MG63 (cell line): ENCODE measurements at regions not wholly inside any gene's neighbourhood (a gene's known extent, or its start where the extent isn't known, plus 50 kb on each side); places are given as distances from the start of the nearest gene placed in this dataset.
A peak's percentile ranks its signal among the peaks of the same experiment; 100 is the strongest.

Source experiments
- DNase-seq: peaks from one replicate; pipeline ENCODE4 v3.0.0-alpha.2; 2020
- H3K27me3 ChIP-seq: fragments of 250-450 bp; sonication (Bioruptor Pico); 2 replicates; pipeline ENCODE4 v1.5.1; 2020; ENCODE audit warnings: mild to moderate bottlenecking, moderate library complexity
- H3K36me3 ChIP-seq: fragments of 250-450 bp; sonication (Bioruptor Pico); 2 replicates; pipeline ENCODE4 v1.5.1; 2020; ENCODE audit warnings: mild to moderate bottlenecking, moderate library complexity
- H3K4me3 ChIP-seq: fragments of 250-450 bp; sonication (Bioruptor Pico); 2 replicates; pipeline ENCODE4 v1.5.1; 2020; ENCODE audit warnings: mild to moderate bottlenecking, moderate library complexity
- H3K9me3 ChIP-seq: fragments of 250-450 bp; sonication (Bioruptor Pico); 2 replicates; pipeline ENCODE4 v1.5.1; 2020; ENCODE audit warnings: mild to moderate bottlenecking, moderate library complexity

GRCh38 chr6:2467929-2468600 lies 222.7 kb upstream of the GMDS start:
- Histone ChIP-seq H3K4me3 (no peak overlapping the region), H3K36me3 (no peaks in the 10 kb centered on the region), H3K9me3 (no peaks in the 10 kb centered on the region), H3K27me3 (no peaks in the 10 kb centered on the region)
- no peak for DNase-seq

GRCh38 chr6:2465336-2465735 lies 219.9 kb upstream of the GMDS start:
- Histone ChIP-seq H3K9me3 (no peaks in the 10 kb centered on the region), H3K36me3 (no peaks in the 10 kb centered on the region), H3K4me3 (no peak overlapping the region), H3K27me3 (no peaks in the 10 kb centered on the region)
- DNase-seq = no peak

- Histone ChIP-seq H3K27me3 (no peaks in the 10 kb centered on the region), H3K4me3 (no peak overlapping the region), H3K9me3 (no peaks in the 10 kb centered on the region), H3K36me3 (no peaks in the 10 kb centered on the region)
- DNase-seq = no peak
These were observed 219.2 kb upstream of the GMDS start for GRCh38 chr6:2464641-2465040.

GRCh38 chr6:2462831-2463230 lies 217.4 kb upstream of the GMDS start:
- no peak for DNase-seq
- Histone ChIP-seq H3K36me3 (no peaks in the 10 kb centered on the region), H3K4me3 (no peak overlapping the region), H3K9me3 (no peaks in the 10 kb centered on the region), H3K27me3 (no peaks in the 10 kb centered on the region)

GRCh38 chr6:2460216-2460745 lies 214.9 kb upstream of the GMDS start:
- Histone ChIP-seq H3K4me3 (no peak overlapping the region), H3K27me3 (no peaks in the 10 kb centered on the region), H3K9me3 (no peaks in the 10 kb centered on the region), H3K36me3 (no peaks in the 10 kb centered on the region)
- DNase-seq = no peak

GRCh38 chr6:2454180-2454579 lies 208.8 kb upstream of the GMDS start:
- no peaks in the 10 kb centered on the region for H3K27me3 ChIP-seq
- no peaks in the 10 kb centered on the region for H3K9me3 ChIP-seq
- H3K36me3 ChIP-seq = no peaks in the 10 kb centered on the region
- no peak for DNase-seq
- no peak overlapping the region for H3K4me3 ChIP-seq

GRCh38 chr6:2450546-2450945 lies 205.1 kb upstream of the GMDS start:
- no peak overlapping the region for H3K4me3 ChIP-seq
- no peaks in the 10 kb centered on the region for H3K27me3 ChIP-seq
- no peak for DNase-seq

GRCh38 chr6:2449572-2449940 lies 204.2 kb upstream of the GMDS start:
- no peak for DNase-seq
- no peak overlapping the region for H3K4me3 ChIP-seq
- H3K27me3 ChIP-seq = no peaks in the 10 kb centered on the region
- no peaks in the 10 kb centered on the region for H3K9me3 ChIP-seq
- no peaks in the 10 kb centered on the region for H3K36me3 ChIP-seq

More at GRCh38 chr6:2450546-2450945, 205.1 kb upstream of the GMDS start:
- H3K9me3 ChIP-seq = no peaks in the 10 kb centered on the region
- no peaks in the 10 kb centered on the region for H3K36me3 ChIP-seq

GRCh38 chr6:2448826-2449571 lies 203.6 kb upstream of the GMDS start:
- Histone ChIP-seq H3K9me3 (no peaks in the 10 kb centered on the region), H3K27me3 (no peaks in the 10 kb centered on the region), H3K36me3 (no peaks in the 10 kb centered on the region), H3K4me3 (peak overlapping the region; percentile 33)
- DNase-seq = peak; percentile 47

GRCh38 chr6:2447931-2448330 lies 202.5 kb upstream of the GMDS start:
- Histone ChIP-seq H3K36me3 (no peaks in the 10 kb centered on the region), H3K9me3 (no peaks in the 10 kb centered on the region), H3K4me3 (no peak overlapping the region), H3K27me3 (no peaks in the 10 kb centered on the region)
- no peak for DNase-seq

- Histone ChIP-seq H3K36me3 (no peaks in the 10 kb centered on the region), H3K4me3 (no peak overlapping the region), H3K9me3 (no peaks in the 10 kb centered on the region), H3K27me3 (no peaks in the 10 kb centered on the region)
- DNase-seq = no peak
These were observed 202.0 kb upstream of the GMDS start for GRCh38 chr6:2447318-2447920.

- no peak for DNase-seq
- Histone ChIP-seq H3K36me3 (no peaks in the 10 kb centered on the region), H3K27me3 (no peaks in the 10 kb centered on the region), H3K4me3 (no peak overlapping the region), H3K9me3 (no peaks in the 10 kb centered on the region)
These were observed 196.4 kb upstream of the GMDS start for GRCh38 chr6:2441601-2442475.

- no peaks in the 10 kb centered on the region for H3K9me3 ChIP-seq
- no peaks in the 10 kb centered on the region for H3K27me3 ChIP-seq
- H3K4me3 ChIP-seq = no peak overlapping the region
- H3K36me3 ChIP-seq = no peaks in the 10 kb centered on the region
- no peak for DNase-seq
These were observed 195.1 kb upstream of the GMDS start for GRCh38 chr6:2440516-2440915.

- H3K9me3 ChIP-seq = no peaks in the 10 kb centered on the region
- no peaks in the 10 kb centered on the region for H3K36me3 ChIP-seq
- DNase-seq = no peak
- H3K27me3 ChIP-seq = no peaks in the 10 kb centered on the region
- no peak overlapping the region for H3K4me3 ChIP-seq
These were observed 194.2 kb upstream of the GMDS start for GRCh38 chr6:2439632-2440031.

- H3K4me3 ChIP-seq = no peak overlapping the region
- no peak for DNase-seq
- no peaks in the 10 kb centered on the region for H3K9me3 ChIP-seq
- H3K36me3 ChIP-seq = no peaks in the 10 kb centered on the region
- H3K27me3 ChIP-seq = no peaks in the 10 kb centered on the region
These were observed 193.7 kb upstream of the GMDS start for GRCh38 chr6:2439082-2439481.

GRCh38 chr6:2436410-2437154 lies 191.2 kb upstream of the GMDS start:
- Histone ChIP-seq H3K9me3 (no peaks in the 10 kb centered on the region), H3K4me3 (no peak overlapping the region)
- DNase-seq = no peak

More at GRCh38 chr6:2436410-2437154, 191.2 kb upstream of the GMDS start:
- Histone ChIP-seq H3K36me3 (no peaks in the 10 kb centered on the region), H3K27me3 (no peaks in the 10 kb centered on the region)
